ENCODE measurements at regions not wholly inside any gene's neighbourhood (a gene's known extent, or its start where the extent isn't known, plus 50 kb on each side); places are given as distances from the start of the nearest gene placed in this dataset.

- TF ChIP-seq CTCF (conservative IDR thresholded peaks at IDR 0.05; ENCODE audit: low read depth, low read length): no peak
- DNase-seq (ENCODE audit: low read depth): no peak
Observed at GRCh38 chr2:3966470-3966869, 263.1 kb downstream of the DCDC2C start.

GRCh38 chr2:3968736-3969135 lies 265.4 kb downstream of the DCDC2C start:
- no peak for DNase-seq (ENCODE audit: low read depth)
- H3K4me3 ChIP-seq (ENCODE audit: low read depth, low read length): no peak overlapping the region
- TF ChIP-seq CTCF (conservative IDR thresholded peaks at IDR 0.05; ENCODE audit: low read depth, low read length): no peak

More at GRCh38 chr2:3966470-3966869, 263.1 kb downstream of the DCDC2C start:
- H3K4me3 ChIP-seq (ENCODE audit: low read depth, low read length): no peak overlapping the region

- DNase-seq (ENCODE audit: low read depth): no peak
- no peak for TF ChIP-seq CTCF (conservative IDR thresholded peaks at IDR 0.05; ENCODE audit: low read depth, low read length)
- no peak overlapping the region for H3K4me3 ChIP-seq (ENCODE audit: low read depth, low read length)
Observed at GRCh38 chr2:3970791-3971651, 267.6 kb downstream of the DCDC2C start.

- DNase-seq (ENCODE audit: low read depth): no peak
- H3K4me3 ChIP-seq (ENCODE audit: low read depth, low read length): no peak overlapping the region
- TF ChIP-seq CTCF (conservative IDR thresholded peaks at IDR 0.05; ENCODE audit: low read depth, low read length): no peak
Observed at GRCh38 chr2:3971652-3972192, 268.3 kb downstream of the DCDC2C start.

- no peak overlapping the region for H3K4me3 ChIP-seq (ENCODE audit: low read depth, low read length)
- TF ChIP-seq CTCF (conservative IDR thresholded peaks at IDR 0.05; ENCODE audit: low read depth, low read length): no peak
- no peak for DNase-seq (ENCODE audit: low read depth)
Observed at GRCh38 chr2:3972377-3972776, 269.0 kb downstream of the DCDC2C start.

- DNase-seq (ENCODE audit: low read depth): no peak
- no peak overlapping the region for H3K4me3 ChIP-seq (ENCODE audit: low read depth, low read length)
- TF ChIP-seq CTCF (conservative IDR thresholded peaks at IDR 0.05; ENCODE audit: low read depth, low read length): no peak
Observed at GRCh38 chr2:3974765-3975164, 271.4 kb downstream of the DCDC2C start.

All from choroid plexus epithelial cell (primary cell).